PC-9 (cell line): ENCODE measurements at regions not wholly inside any gene's neighbourhood (a gene's known extent, or its start where the extent isn't known, plus 50 kb on each side); places are given as distances from the start of the nearest gene placed in this dataset.

Source experiments
- EZH2 ChIP-seq: fragments of 200-600 bp; sonication (generic); IDR thresholded peaks from 2 replicates; pipeline ENCODE4 v1.8.0; 2017; ENCODE audit warnings: antibody characterized with exemption, low read depth
- TF ChIP-seq, protein P1 (sequence below): fragments of 200-600 bp; sonication (generic); conservative IDR thresholded peaks from 2 replicates; pipeline ENCODE4 v1.6.1; 2017; ENCODE audit warnings: mixed run types, antibody characterized with exemption, mild to moderate bottlenecking, moderate library complexity

DNA sequence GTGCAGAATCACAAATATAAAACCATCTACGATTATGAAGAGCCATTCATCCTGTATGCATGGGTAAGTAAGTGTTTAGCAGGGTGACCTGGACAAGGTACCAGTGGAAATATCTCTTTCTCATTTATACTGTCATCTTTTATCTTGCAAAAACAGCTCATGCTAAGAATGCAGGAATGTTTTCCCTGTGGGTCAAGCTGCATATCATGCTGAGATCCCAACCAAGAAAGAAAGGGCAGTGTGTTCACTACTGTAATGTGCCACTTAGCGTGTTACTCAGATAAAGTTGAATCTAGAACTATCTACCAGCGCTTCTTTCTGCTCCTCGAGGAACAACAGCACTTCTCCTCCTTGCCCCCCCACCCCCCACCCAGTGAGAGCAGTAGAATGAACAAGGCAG, 212.7 kb upstream of the TBL1X start:
- TF ChIP-seq, protein P1, sequence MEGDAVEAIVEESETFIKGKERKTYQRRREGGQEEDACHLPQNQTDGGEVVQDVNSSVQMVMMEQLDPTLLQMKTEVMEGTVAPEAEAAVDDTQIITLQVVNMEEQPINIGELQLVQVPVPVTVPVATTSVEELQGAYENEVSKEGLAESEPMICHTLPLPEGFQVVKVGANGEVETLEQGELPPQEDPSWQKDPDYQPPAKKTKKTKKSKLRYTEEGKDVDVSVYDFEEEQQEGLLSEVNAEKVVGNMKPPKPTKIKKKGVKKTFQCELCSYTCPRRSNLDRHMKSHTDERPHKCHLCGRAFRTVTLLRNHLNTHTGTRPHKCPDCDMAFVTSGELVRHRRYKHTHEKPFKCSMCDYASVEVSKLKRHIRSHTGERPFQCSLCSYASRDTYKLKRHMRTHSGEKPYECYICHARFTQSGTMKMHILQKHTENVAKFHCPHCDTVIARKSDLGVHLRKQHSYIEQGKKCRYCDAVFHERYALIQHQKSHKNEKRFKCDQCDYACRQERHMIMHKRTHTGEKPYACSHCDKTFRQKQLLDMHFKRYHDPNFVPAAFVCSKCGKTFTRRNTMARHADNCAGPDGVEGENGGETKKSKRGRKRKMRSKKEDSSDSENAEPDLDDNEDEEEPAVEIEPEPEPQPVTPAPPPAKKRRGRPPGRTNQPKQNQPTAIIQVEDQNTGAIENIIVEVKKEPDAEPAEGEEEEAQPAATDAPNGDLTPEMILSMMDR = no peak
- no peak for TF ChIP-seq EZH2
